ENCODE measurements at regions not wholly inside any gene's neighbourhood (a gene's known extent, or its start where the extent isn't known, plus 50 kb on each side); places are given as distances from the start of the nearest gene placed in this dataset.

DNA sequence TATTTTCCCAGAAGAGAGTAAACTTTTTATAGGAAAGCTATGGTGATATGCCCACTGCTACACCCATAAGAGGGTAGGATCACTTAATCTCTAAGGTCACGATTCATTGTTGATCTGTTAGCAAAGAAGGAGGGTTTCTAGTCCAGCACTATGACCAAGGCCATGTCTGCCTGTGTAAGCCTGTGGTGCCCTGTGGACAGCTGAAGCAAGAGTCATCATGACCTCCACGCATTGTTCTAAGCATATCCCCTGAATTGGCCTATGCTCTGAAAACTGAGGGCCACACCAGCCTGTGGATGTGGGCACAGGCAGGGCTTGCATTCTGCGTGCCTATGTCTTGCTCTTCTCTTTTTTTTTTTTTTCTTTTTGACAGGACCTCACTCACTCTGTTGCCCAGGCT lies 89.8 kb upstream of the SMIM21 start:
- H3K4me2 ChIP-seq (replicated peaks; ENCODE audit: extremely low read depth, low read length, poor library complexity, severe bottlenecking), result no peak overlapping the region
- no peaks in the 10 kb centered on the region for H3K79me2 ChIP-seq (ENCODE audit: insufficient read depth, low read length)
- H4K20me1 ChIP-seq (ENCODE audit: insufficient read depth, low read length), result no peaks in the 10 kb centered on the region
- no peak overlapping the region for H2AFZ ChIP-seq (ENCODE audit: insufficient read depth, low read depth, low read length, poor library complexity, severe bottlenecking)
- intact Hi-C loops (cut with micrococcal nuclease), result no loop called here
- Mint-ChIP-seq H3K36me3 (no peaks in the 10 kb centered on the region), H3K27me3 (ENCODE audit: low read depth in 3 of 3) (peaks cover 0 to 2% (median 1%) of the 10 kb centered on the region in 3 donors), H3K4me3 (no peak overlapping the region), H3K9me3 (peaks cover 4 to 28% (median 22%) of the 10 kb centered on the region in 7 donors), H3K4me1 (no peaks in the 10 kb centered on the region), H3K27ac (no peak overlapping the region)
- H3K9me3 ChIP-seq (replicated peaks in 1 of 2; ENCODE audit: control insufficient read depth in 1 of 2, insufficient read depth in 1 of 2, low read length in 2 of 2), result peaks cover 10 to 28% of the 10 kb centered on the region in 2 donors
- H3K4me3 ChIP-seq (replicated peaks in 1 of 3; ENCODE audit: low read depth in 2 of 3, low read length in 3 of 3), result no peak overlapping the region
- no peak overlapping the region for H3K27ac ChIP-seq (ENCODE audit: low read depth in 1 of 2, low read length in 2 of 2)
- H3K9ac ChIP-seq (ENCODE audit: insufficient read depth, low read length, poor library complexity, severe bottlenecking), result no peak overlapping the region
- H3K4me1 ChIP-seq (ENCODE audit: control insufficient read depth in 1 of 2, insufficient read depth in 2 of 2, low read length in 2 of 2), result no peaks in the 10 kb centered on the region
- 83% methylated on average over 2 of the region's 3 CpGs for WGBS (ENCODE audit: insufficient coverage)
- H3K27me3 ChIP-seq (ENCODE audit: control insufficient read depth in 2 of 2, insufficient read depth in 2 of 2, low read length in 2 of 2), result no peaks in the 10 kb centered on the region
- no peak for DNase-seq
- H3K36me3 ChIP-seq (replicated peaks in 1 of 2; ENCODE audit: control insufficient read depth in 1 of 2, insufficient read depth in 2 of 2, low read length in 2 of 2), result no peaks in the 10 kb centered on the region
- TF ChIP-seq, protein P1, sequence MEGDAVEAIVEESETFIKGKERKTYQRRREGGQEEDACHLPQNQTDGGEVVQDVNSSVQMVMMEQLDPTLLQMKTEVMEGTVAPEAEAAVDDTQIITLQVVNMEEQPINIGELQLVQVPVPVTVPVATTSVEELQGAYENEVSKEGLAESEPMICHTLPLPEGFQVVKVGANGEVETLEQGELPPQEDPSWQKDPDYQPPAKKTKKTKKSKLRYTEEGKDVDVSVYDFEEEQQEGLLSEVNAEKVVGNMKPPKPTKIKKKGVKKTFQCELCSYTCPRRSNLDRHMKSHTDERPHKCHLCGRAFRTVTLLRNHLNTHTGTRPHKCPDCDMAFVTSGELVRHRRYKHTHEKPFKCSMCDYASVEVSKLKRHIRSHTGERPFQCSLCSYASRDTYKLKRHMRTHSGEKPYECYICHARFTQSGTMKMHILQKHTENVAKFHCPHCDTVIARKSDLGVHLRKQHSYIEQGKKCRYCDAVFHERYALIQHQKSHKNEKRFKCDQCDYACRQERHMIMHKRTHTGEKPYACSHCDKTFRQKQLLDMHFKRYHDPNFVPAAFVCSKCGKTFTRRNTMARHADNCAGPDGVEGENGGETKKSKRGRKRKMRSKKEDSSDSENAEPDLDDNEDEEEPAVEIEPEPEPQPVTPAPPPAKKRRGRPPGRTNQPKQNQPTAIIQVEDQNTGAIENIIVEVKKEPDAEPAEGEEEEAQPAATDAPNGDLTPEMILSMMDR (IDR thresholded peaks at IDR 0.05), result no peak

DNA sequence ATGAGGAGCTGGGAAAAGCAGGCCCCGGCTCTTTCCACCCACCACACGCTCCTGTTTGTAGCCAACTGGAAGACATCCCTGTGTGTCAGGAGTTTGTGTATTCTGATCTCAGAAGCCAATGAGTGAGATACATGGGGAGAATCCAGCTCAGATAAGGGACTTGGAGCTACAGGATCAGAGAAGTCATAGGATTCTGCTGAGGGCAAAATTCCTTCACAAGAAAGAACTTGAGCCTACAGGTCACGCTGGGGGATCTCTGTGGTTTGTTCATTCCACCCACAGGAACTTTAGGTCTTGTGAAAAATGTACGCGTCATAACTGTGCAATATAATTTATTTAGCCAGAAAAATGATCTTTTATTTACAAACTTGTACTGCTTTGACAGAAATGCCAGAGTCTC lies 80.1 kb upstream of the SMIM21 start:
- Histone ChIP-seq H4K20me1 (ENCODE audit: insufficient read depth, low read length) (no peaks in the 10 kb centered on the region), H3K9me3 (replicated peaks in 1 of 2; ENCODE audit: control insufficient read depth in 1 of 2, insufficient read depth in 1 of 2, low read length in 2 of 2) (peaks cover 12 to 21% of the 10 kb centered on the region in 2 donors), H3K9ac (ENCODE audit: insufficient read depth, low read length, poor library complexity, severe bottlenecking) (no peak overlapping the region), H3K79me2 (ENCODE audit: insufficient read depth, low read length) (no peaks in the 10 kb centered on the region), H3K27ac (ENCODE audit: low read depth in 1 of 2, low read length in 2 of 2) (no peak overlapping the region), H3K4me3 (replicated peaks in 1 of 3; ENCODE audit: low read depth in 2 of 3, low read length in 3 of 3) (no peak overlapping the region), H3K27me3 (ENCODE audit: control insufficient read depth in 2 of 2, insufficient read depth in 2 of 2, low read length in 2 of 2) (no peaks in the 10 kb centered on the region), H3K4me1 (ENCODE audit: control insufficient read depth in 1 of 2, insufficient read depth in 2 of 2, low read length in 2 of 2) (no peaks in the 10 kb centered on the region), H3K36me3 (replicated peaks in 1 of 2; ENCODE audit: control insufficient read depth in 1 of 2, insufficient read depth in 2 of 2, low read length in 2 of 2) (no peaks in the 10 kb centered on the region), H3K4me2 (replicated peaks; ENCODE audit: extremely low read depth, low read length, poor library complexity, severe bottlenecking) (no peak overlapping the region), H2AFZ (ENCODE audit: insufficient read depth, low read depth, low read length, poor library complexity, severe bottlenecking) (no peak overlapping the region)
- Mint-ChIP-seq H3K36me3 (no peaks in the 10 kb centered on the region), H3K9me3 (peaks cover 0 to 34% (median 17%) of the 10 kb centered on the region in 7 donors), H3K4me3 (no peak overlapping the region), H3K27ac (no peak overlapping the region), H3K27me3 (ENCODE audit: low read depth in 3 of 3) (peaks cover 0 to 4% (median 2%) of the 10 kb centered on the region in 3 donors), H3K4me1 (no peaks in the 10 kb centered on the region)
- no peak for DNase-seq
- WGBS (ENCODE audit: insufficient coverage), result no CpG with 5 or more reads among the region's 5 CpGs
- TF ChIP-seq, protein P1 (IDR thresholded peaks at IDR 0.05), result no peak
- intact Hi-C loops (cut with micrococcal nuclease), result no loop called here
